ENCODE measurements at regions not wholly inside any gene's neighbourhood (a gene's known extent, or its start where the extent isn't known, plus 50 kb on each side); places are given as distances from the start of the nearest gene placed in this dataset.

DNA sequence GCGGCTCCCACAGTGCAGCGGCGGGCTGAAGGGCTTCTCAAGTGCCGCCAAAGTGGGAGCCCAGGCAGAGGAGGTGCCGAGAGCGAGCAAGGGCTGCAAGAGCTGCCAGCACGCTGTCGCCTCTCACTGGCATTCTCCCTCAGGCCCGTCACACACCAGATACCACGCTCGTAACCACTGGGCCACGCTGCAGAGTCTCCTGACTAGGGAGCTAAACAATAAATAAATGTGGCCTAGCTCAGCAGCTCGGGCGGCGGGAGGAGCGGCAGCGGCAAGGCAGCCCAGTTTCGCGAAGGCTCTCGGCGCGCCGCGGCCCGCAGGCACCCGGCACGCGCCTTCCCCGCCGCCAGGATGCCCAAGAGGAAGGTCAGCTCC lies 55.9 kb upstream of the FAM174B start:
- Histone ChIP-seq H3K4me1 (ENCODE audit: low read depth) (no peaks in the 10 kb centered on the region), H3K36me3 (no peaks in the 10 kb centered on the region), H3K4me3 (no peak overlapping the region), H3K27me3 (no peaks in the 10 kb centered on the region), H3K27ac (no peak overlapping the region), H3K9me3 (ENCODE audit: low read depth) (no peaks in the 10 kb centered on the region)
- no peak for TF ChIP-seq CTCF (IDR thresholded peaks at IDR 0.05; ENCODE audit: low read depth, low read length)
- DNase-seq (ENCODE audit: low read depth in 1 of 2, low spot score in 1 of 2), result no peak

- DNase-seq (ENCODE audit: low read depth in 1 of 2, low spot score in 1 of 2), result peak; percentile 40 to 41
- H3K27ac ChIP-seq, result no peak overlapping the region
- H3K4me1 ChIP-seq (ENCODE audit: low read depth), result no peaks in the 10 kb centered on the region
- H3K4me3 ChIP-seq, result peak overlapping the region; percentile 59
- no peaks in the 10 kb centered on the region for H3K36me3 ChIP-seq
- H3K9me3 ChIP-seq (ENCODE audit: low read depth), result no peaks in the 10 kb centered on the region
- TF ChIP-seq CTCF (IDR thresholded peaks at IDR 0.05; ENCODE audit: low read depth, low read length), result no peak
- H3K27me3 ChIP-seq, result no peaks in the 10 kb centered on the region
These were observed 58.5 kb upstream of the FAM174B start for GRCh38 chr15:92714077-92714476.

GRCh38 chr15:92714477-92715401 lies 59.2 kb upstream of the FAM174B start:
- peak; percentile 80 for TF ChIP-seq CTCF (IDR thresholded peaks at IDR 0.05; ENCODE audit: low read depth, low read length)

GRCh38 chr15:92715758-92716157 lies 60.2 kb upstream of the FAM174B start:
- Histone ChIP-seq H3K36me3 (no peaks in the 10 kb centered on the region), H3K4me3 (no peak overlapping the region), H3K9me3 (ENCODE audit: low read depth) (no peaks in the 10 kb centered on the region), H3K27me3 (no peaks in the 10 kb centered on the region), H3K27ac (no peak overlapping the region), H3K4me1 (ENCODE audit: low read depth) (no peaks in the 10 kb centered on the region)
- peak; percentile 9 to 75 for DNase-seq (ENCODE audit: low read depth in 1 of 2, low spot score in 1 of 2)
- TF ChIP-seq CTCF (IDR thresholded peaks at IDR 0.05; ENCODE audit: low read depth, low read length), result no peak

More at GRCh38 chr15:92714477-92715401, 59.2 kb upstream of the FAM174B start:
- Histone ChIP-seq H3K4me3 (peak overlapping the region; percentile 59), H3K9me3 (ENCODE audit: low read depth) (no peaks in the 10 kb centered on the region), H3K27ac (peak overlapping the region; percentile 24), H3K27me3 (no peaks in the 10 kb centered on the region), H3K4me1 (ENCODE audit: low read depth) (no peaks in the 10 kb centered on the region), H3K36me3 (no peaks in the 10 kb centered on the region)
- DNase-seq (ENCODE audit: low read depth in 1 of 2, low spot score in 1 of 2), result peak; percentile 84 to 88

DNA sequence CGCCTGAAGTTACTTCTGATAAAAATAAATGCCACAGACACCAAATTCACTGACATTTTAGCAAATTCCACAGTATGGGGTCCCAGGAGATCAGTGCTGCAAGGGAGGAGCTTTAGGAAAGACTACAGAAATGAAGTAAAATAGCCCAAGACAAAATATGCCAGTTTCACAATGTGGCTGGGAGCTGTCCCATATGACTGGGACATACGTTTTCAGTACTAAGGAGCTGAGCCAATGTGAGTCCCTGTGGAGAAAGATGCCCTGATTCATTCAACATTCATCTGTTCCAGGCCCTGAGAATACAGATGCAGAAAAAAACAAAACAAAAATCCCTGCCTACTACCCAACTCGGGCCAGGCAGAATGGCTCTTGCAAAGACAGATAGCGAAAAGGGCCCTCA lies 63.4 kb upstream of the FAM174B start:
- Histone ChIP-seq H3K4me3 (no peak overlapping the region), H3K9me3 (ENCODE audit: low read depth) (no peaks in the 10 kb centered on the region), H3K27ac (no peak overlapping the region), H3K36me3 (no peaks in the 10 kb centered on the region), H3K4me1 (ENCODE audit: low read depth) (no peaks in the 10 kb centered on the region), H3K27me3 (no peaks in the 10 kb centered on the region)
- DNase-seq (ENCODE audit: low read depth in 1 of 2, low spot score in 1 of 2), result peak in 1 of 2 donors; percentile 26
- no peak for TF ChIP-seq CTCF (IDR thresholded peaks at IDR 0.05; ENCODE audit: low read depth, low read length)

Measured in cardiac muscle cell (in vitro differentiated cells and primary cell).